Epidermal melanocyte (primary cell): ENCODE measurements at regions not wholly inside any gene's neighbourhood (a gene's known extent, or its start where the extent isn't known, plus 50 kb on each side); places are given as distances from the start of the nearest gene placed in this dataset.
A peak's percentile ranks its signal among the peaks of the same experiment; 100 is the strongest.

Experiments used
- DNase-seq: peaks from one replicate; pipeline ENCODE4 v3.0.0; 2011; ENCODE audit warnings: low spot score; ENCODE audit not compliant: insufficient read length

- no peak for DNase-seq
Measured at GRCh38 chr4:180617196-180617595, 1626.0 kb upstream of the TENM3 start.

- DNase-seq: peak; percentile 54
Measured at GRCh38 chr4:180618396-180618795, 1624.8 kb upstream of the TENM3 start.

GRCh38 chr4:180619440-180619839, 1623.8 kb upstream of the TENM3 start:
- DNase-seq: no peak

GRCh38 chr4:180622254-180622653, 1620.9 kb upstream of the TENM3 start:
- DNase-seq: no peak

GRCh38 chr4:180625653-180626052, 1617.5 kb upstream of the TENM3 start:
- DNase-seq: no peak

- no peak for DNase-seq
Measured at GRCh38 chr4:180630012-180630665, 1613.1 kb upstream of the TENM3 start.

GRCh38 chr4:180634306-180634705, 1608.9 kb upstream of the TENM3 start:
- no peak for DNase-seq

- DNase-seq: no peak
Measured at GRCh38 chr4:180635281-180635680, 1607.9 kb upstream of the TENM3 start.

- no peak for DNase-seq
Measured at GRCh38 chr4:180636696-180637404, 1606.4 kb upstream of the TENM3 start.

- no peak for DNase-seq
Measured at GRCh38 chr4:180637616-180638015, 1605.6 kb upstream of the TENM3 start.

GRCh38 chr4:180640193-180640592, 1603.0 kb upstream of the TENM3 start:
- no peak for DNase-seq

GRCh38 chr4:180641495-180641894, 1601.7 kb upstream of the TENM3 start:
- DNase-seq: no peak

- no peak for DNase-seq
Measured at GRCh38 chr4:180642732-180643131, 1600.5 kb upstream of the TENM3 start.

GRCh38 chr4:180650273-180650672, 1592.9 kb upstream of the TENM3 start:
- DNase-seq: no peak

GRCh38 chr4:180652533-180652932, 1590.7 kb upstream of the TENM3 start:
- no peak for DNase-seq

- no peak for DNase-seq
Measured at GRCh38 chr4:180655886-180656285, 1587.3 kb upstream of the TENM3 start.

- no peak for DNase-seq
Measured at GRCh38 chr4:180657881-180658280, 1585.3 kb upstream of the TENM3 start.

- peak; percentile 75 for DNase-seq
Measured at GRCh38 chr4:180664766-180665368, 1578.3 kb upstream of the TENM3 start.

- DNase-seq: no peak
Measured at GRCh38 chr4:180665481-180665880, 1577.7 kb upstream of the TENM3 start.

- DNase-seq: peak; percentile 32
Measured at GRCh38 chr4:180665994-180666824, 1577.0 kb upstream of the TENM3 start.

- DNase-seq: no peak
Measured at GRCh38 chr4:180668732-180669131, 1574.5 kb upstream of the TENM3 start.

GRCh38 chr4:180669680-180670079, 1573.5 kb upstream of the TENM3 start:
- no peak for DNase-seq
